ENCODE measurements at regions not wholly inside any gene's neighbourhood (a gene's known extent, or its start where the extent isn't known, plus 50 kb on each side); places are given as distances from the start of the nearest gene placed in this dataset.

GRCh38 chr10:121079226-121079625, 228.1 kb downstream of the WDR11 start:
- no peaks in the 10 kb centered on the region for H3K9me3 ChIP-seq (ENCODE audit: control insufficient read depth in 1 of 2, insufficient read depth in 1 of 2, low read depth in 1 of 2, low read length in 2 of 2)
- H2AFZ ChIP-seq (ENCODE audit: low read depth, low read length, poor library complexity, severe bottlenecking), result no peak overlapping the region
- no peak overlapping the region for H3K4me2 ChIP-seq (ENCODE audit: low read length)
- TF ChIP-seq YY1 (IDR thresholded peaks at IDR 0.05; ENCODE audit: extremely low read depth, insufficient replicate concordance, low read depth, low read length) (no peak), EGR1 (IDR thresholded peaks at IDR 0.05; ENCODE audit: low read depth) (no peak), SP1 (IDR thresholded peaks at IDR 0.05; ENCODE audit: low read depth) (no peak), EZH2phosphoT487 (IDR thresholded peaks at IDR 0.05; ENCODE audit: borderline replicate concordance) (no peak), CTCF (IDR thresholded peaks at IDR 0.05 in 2 of 3, conservative IDR thresholded peaks at IDR 0.05 in 1 of 3; ENCODE audit: borderline replicate concordance in 1 of 3, insufficient read depth in 1 of 3, low read depth in 2 of 3, low read length in 2 of 3) (no peak), POLR2AphosphoS5 (IDR thresholded peaks at IDR 0.05; ENCODE audit: low read depth, low read length) (no peak), CBX3 (IDR thresholded peaks at IDR 0.05; ENCODE audit: low read depth) (no peak), REST (IDR thresholded peaks at IDR 0.05; ENCODE audit: low read depth) (no peak), ELF1 (IDR thresholded peaks at IDR 0.05; ENCODE audit: borderline replicate concordance, low read depth) (no peak), ZFX (IDR thresholded peaks at IDR 0.05) (no peak)
- H3K27ac ChIP-seq (ENCODE audit: low read depth, low read length), result no peak overlapping the region
- ChIA-PET RAD21 (ENCODE audit: low non-redundant PET in 1 of 2, low total read pairs in 2 of 2, uncharacterized antibody in 2 of 2, unreplicated experiment in 2 of 2) (no interaction called here), POLR2A (no interaction called here), CTCF (interaction anchor here (1.4 kb wide), 1 partner anchor 130 kb away, joined by 5 read pairs; no protein-coding TSS in a partner anchor)
- H3K36me3 ChIP-seq (ENCODE audit: control insufficient read depth in 1 of 2, insufficient read depth in 2 of 2, low read length in 2 of 2), result no peaks in the 10 kb centered on the region
- H3K9ac ChIP-seq (ENCODE audit: low read length), result no peak overlapping the region
- intact Hi-C loops (cut with micrococcal nuclease), result no loop called here
- DNase-seq (ENCODE audit: low read depth, low spot score), result no peak
- H3K4me3 ChIP-seq (replicated peaks in 1 of 2; ENCODE audit: low read depth in 1 of 2, low read length in 2 of 2), result no peak overlapping the region
- peaks cover 0 to 11% of the 10 kb centered on the region in 2 experiments; a peak in 2 of 4 replicates for H3K4me1 ChIP-seq (ENCODE audit: control insufficient read depth in 1 of 2, insufficient read depth in 2 of 2, low read length in 2 of 2)
- H3K9me2 ChIP-seq (ENCODE audit: insufficient read depth), result no peaks in the 10 kb centered on the region
- no TSS peak for BruUV-seq (replicated peaks)
- no peak for ATAC-seq
- H3K79me2 ChIP-seq (ENCODE audit: insufficient read depth, low read length), result no peaks in the 10 kb centered on the region
- no peaks in the 10 kb centered on the region for H4K20me1 ChIP-seq (ENCODE audit: insufficient read depth)
- H3K27me3 ChIP-seq (ENCODE audit: insufficient read depth, low read length), result peaks cover 39% of the 10 kb centered on the region
